Activated naive CD8-positive, alpha-beta T cell treated with anti-CD3 and anti-CD28 coated beads, Interleukin-2, amount 50 U/mL, for 24 hours (primary cell): ENCODE measurements at regions not wholly inside any gene's neighbourhood (a gene's known extent, or its start where the extent isn't known, plus 50 kb on each side); places are given as distances from the start of the nearest gene placed in this dataset.

Experiments
- ATAC-seq: fragments of 150-1000 bp; cut with Tn5 transposase; one replicate; pipeline ENCODE4 v1.10.0; 2021
- DNase-seq: peaks from one replicate; pipeline ENCODE4 v3.0.0; 2021
- H3K27ac Mint-ChIP-seq: one replicate; pipeline ENCODE4 v1.8.0; 2021; ENCODE audit warnings: mild to moderate bottlenecking, mixed read lengths
- H3K27me3 Mint-ChIP-seq: one replicate; pipeline ENCODE4 v1.8.0; 2021; ENCODE audit warnings: mixed read lengths
- H3K36me3 Mint-ChIP-seq: one replicate; pipeline ENCODE4 v1.8.0; 2021; ENCODE audit warnings: low read depth, mixed read lengths
- H3K4me1 Mint-ChIP-seq: one replicate; pipeline ENCODE4 v1.8.0; 2021; ENCODE audit warnings: mixed read lengths
- H3K4me3 Mint-ChIP-seq: one replicate; pipeline ENCODE4 v1.8.0; 2021; ENCODE audit warnings: mild to moderate bottlenecking, moderate library complexity, mixed read lengths
- H3K9me3 Mint-ChIP-seq: one replicate; pipeline ENCODE4 v1.8.0; 2021; ENCODE audit warnings: mixed read lengths

DNA sequence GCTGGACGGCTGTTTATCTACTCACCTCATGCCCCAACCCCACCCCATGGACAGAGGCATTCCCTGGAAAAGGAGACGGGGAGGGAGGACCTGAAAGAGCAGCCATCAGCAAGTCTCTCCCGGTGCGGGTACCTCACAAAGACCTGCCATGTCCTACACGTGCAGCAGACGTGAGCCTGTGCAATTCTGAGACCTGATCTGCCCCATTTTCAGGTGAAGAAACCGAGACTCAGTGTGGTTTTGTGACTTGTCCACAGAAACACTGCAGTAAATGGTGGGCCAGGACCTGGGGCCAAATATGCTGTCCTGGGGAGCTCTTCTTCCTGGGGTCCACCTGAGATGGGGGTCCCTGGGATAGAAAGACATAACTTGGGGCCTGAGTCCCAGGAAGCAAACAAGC, 137.0 kb upstream of the LINGO1 start:
- no peak for DNase-seq
- Mint-ChIP-seq H3K36me3 (no peaks in the 10 kb centered on the region), H3K4me1 (no peaks in the 10 kb centered on the region), H3K27me3 (peaks cover 8% of the 10 kb centered on the region), H3K9me3 (no peaks in the 10 kb centered on the region), H3K27ac (no peak overlapping the region), H3K4me3 (no peak overlapping the region)
- ATAC-seq: peak; percentile 1

- Mint-ChIP-seq H3K4me1 (no peaks in the 10 kb centered on the region), H3K36me3 (no peaks in the 10 kb centered on the region), H3K27ac (no peak overlapping the region), H3K4me3 (no peak overlapping the region), H3K9me3 (no peaks in the 10 kb centered on the region), H3K27me3 (peaks cover 14% of the 10 kb centered on the region)
- no peak for ATAC-seq
- DNase-seq: no peak
Measured at GRCh38 chr15:77768521-77769078, 135.9 kb upstream of the LINGO1 start.

DNA sequence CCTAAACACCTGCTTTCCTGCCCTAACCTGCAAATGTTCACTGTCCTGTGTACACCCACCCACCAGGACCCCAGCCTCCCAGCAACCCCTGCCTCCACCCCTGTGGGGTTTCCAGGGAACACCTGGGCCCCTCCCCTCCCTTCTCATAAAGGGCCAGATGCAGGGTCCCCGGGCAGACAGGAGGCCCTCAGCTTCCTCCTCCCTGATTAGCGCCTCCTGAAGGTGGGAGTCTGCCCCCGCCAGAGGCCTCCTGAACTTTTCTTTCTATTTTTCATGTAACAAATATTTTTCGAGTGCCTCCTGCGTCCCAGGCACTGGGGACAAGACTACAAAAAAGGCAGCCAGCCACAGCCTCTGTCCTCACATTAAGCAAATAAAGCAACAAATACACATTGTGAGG, 135.4 kb upstream of the LINGO1 start:
- ATAC-seq (no peak), DNase-seq (no peak)
- H3K4me1 Mint-ChIP-seq: no peaks in the 10 kb centered on the region
- H3K27ac Mint-ChIP-seq: no peak overlapping the region
- H3K36me3 Mint-ChIP-seq: no peaks in the 10 kb centered on the region
- peaks cover 14% of the 10 kb centered on the region for H3K27me3 Mint-ChIP-seq
- H3K4me3 Mint-ChIP-seq: no peak overlapping the region
- H3K9me3 Mint-ChIP-seq: no peaks in the 10 kb centered on the region

DNA sequence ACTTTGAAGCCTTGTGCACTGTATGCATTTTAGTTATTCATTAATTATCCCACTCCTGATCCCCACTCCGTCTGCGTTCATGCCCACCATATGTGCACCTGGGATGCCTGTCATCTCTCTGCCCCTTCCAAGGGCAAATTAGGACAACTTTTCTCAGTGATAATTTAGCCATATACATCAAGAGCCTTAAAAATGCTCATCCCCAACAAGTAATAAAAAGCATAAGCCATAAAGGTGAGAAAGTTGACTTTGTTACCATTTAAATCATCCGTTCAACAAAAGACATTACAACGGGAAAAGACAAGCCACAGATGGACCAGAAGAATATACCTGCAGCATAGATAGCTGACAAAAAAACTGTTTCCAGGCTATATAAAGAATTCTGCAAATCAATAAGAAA, 131.4 kb upstream of the LINGO1 start:
- no peak for ATAC-seq
- peaks cover 14% of the 10 kb centered on the region for H3K27me3 Mint-ChIP-seq
- no peak overlapping the region for H3K4me3 Mint-ChIP-seq
- H3K4me1 Mint-ChIP-seq: no peaks in the 10 kb centered on the region
- no peak for DNase-seq
- H3K27ac Mint-ChIP-seq: no peak overlapping the region
- no peaks in the 10 kb centered on the region for H3K36me3 Mint-ChIP-seq
- no peaks in the 10 kb centered on the region for H3K9me3 Mint-ChIP-seq

GRCh38 chr15:77762747-77763355, 130.1 kb upstream of the LINGO1 start:
- Mint-ChIP-seq H3K4me1 (no peaks in the 10 kb centered on the region), H3K27ac (no peak overlapping the region), H3K4me3 (no peak overlapping the region), H3K36me3 (no peaks in the 10 kb centered on the region), H3K27me3 (peaks cover 14% of the 10 kb centered on the region), H3K9me3 (no peaks in the 10 kb centered on the region)
- DNase-seq (no peak), ATAC-seq (no peak)

DNA sequence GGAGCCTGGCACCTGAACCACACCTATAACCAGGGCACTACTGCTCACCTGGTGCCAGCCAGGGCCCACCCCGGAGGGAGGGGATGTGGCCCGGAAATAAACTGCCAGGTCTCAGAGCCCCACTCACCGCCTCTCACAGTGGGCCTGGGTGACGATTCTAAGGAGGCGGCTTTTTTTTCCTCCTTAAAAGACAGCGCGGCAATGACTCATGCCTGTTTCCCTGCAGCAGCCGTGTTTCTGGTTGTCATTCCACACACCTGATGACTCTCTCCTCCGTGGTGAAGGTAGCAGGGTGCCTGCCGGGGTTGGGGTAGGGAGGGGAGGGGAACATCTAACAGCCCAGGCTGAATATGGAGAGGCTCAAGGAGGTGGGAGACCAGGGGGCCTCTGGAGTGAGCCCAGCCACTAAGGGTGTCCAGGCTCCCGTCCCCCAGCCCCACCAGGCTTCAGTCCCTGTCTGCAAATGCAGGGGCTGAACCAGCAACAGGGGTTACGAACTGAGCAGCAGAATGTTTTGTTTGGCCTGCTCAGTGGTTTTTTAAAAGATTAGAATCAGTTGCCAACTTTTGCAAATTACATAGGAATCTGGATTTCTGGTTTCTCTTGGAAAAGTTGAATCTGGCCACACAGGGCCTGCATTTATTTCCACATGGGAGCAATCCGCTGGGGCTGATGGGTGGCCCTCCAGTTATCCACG, 127.3 kb upstream of the LINGO1 start:
- no peak overlapping the region for H3K27ac Mint-ChIP-seq
- peaks cover 14% of the 10 kb centered on the region for H3K27me3 Mint-ChIP-seq
- ATAC-seq: no peak
- H3K36me3 Mint-ChIP-seq: no peaks in the 10 kb centered on the region
- no peak for DNase-seq
- H3K4me3 Mint-ChIP-seq: no peak overlapping the region
- H3K4me1 Mint-ChIP-seq: no peaks in the 10 kb centered on the region
- H3K9me3 Mint-ChIP-seq: no peaks in the 10 kb centered on the region

DNA sequence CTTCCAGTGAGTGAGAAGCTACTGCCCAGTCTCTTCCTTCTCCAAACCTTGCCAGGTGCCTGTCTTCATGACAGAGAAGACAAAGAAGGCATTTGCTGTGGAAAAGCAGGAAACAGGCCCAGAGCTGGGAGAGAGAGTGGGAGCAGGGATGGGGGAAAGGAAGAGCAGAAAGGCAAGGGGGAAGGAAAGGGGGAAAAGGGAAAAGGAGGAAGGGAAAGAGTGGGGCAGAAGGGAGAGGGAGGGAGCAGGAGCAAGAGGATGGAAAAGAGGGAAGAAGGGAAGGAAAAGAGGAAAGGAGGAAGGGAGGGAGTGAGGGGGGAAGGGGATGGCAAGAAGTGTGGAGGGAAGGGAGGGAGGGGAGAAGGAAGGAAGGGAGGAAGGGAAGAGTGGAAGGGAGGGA, 121.2 kb upstream of the LINGO1 start:
- H3K27me3 Mint-ChIP-seq: peaks cover 9% of the 10 kb centered on the region
- no peak overlapping the region for H3K4me3 Mint-ChIP-seq
- no peaks in the 10 kb centered on the region for H3K36me3 Mint-ChIP-seq
- ATAC-seq (no peak), DNase-seq (no peak)
- no peaks in the 10 kb centered on the region for H3K9me3 Mint-ChIP-seq
- no peaks in the 10 kb centered on the region for H3K4me1 Mint-ChIP-seq
- no peak overlapping the region for H3K27ac Mint-ChIP-seq

DNA sequence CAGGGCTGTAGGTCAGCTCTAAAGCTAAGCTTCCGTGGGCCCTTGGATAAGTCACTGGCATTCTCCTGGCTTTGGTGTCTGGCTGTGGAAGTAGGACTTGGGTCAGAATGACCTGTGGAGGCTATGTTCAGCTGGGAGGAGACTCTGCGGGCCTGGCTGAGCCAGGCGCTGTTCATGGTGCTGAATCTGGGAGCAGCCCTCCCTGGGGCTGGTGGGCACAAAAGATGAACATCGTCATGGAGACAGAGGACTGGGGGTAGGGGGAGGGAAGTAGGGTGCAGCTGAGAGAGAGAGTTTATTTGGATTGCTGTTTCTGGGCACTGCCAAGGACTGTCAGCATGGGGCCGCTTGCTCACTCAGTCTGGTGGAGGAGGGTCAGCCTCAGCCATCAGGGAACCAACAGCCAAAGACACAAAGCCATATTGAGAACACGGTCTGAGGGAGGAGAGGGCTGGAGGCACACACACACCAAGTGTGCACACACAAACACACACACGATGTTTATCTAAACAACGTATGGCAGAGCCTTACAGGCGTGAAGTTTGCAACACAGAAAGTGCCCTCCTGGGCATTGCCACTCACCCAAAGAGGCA, 120.7 kb upstream of the LINGO1 start:
- no peak overlapping the region for H3K27ac Mint-ChIP-seq
- H3K27me3 Mint-ChIP-seq: peaks cover 9% of the 10 kb centered on the region
- H3K9me3 Mint-ChIP-seq: no peaks in the 10 kb centered on the region
- no peaks in the 10 kb centered on the region for H3K36me3 Mint-ChIP-seq
- no peaks in the 10 kb centered on the region for H3K4me1 Mint-ChIP-seq
- H3K4me3 Mint-ChIP-seq: no peak overlapping the region
- ATAC-seq (no peak), DNase-seq (peak; percentile 13)

DNA sequence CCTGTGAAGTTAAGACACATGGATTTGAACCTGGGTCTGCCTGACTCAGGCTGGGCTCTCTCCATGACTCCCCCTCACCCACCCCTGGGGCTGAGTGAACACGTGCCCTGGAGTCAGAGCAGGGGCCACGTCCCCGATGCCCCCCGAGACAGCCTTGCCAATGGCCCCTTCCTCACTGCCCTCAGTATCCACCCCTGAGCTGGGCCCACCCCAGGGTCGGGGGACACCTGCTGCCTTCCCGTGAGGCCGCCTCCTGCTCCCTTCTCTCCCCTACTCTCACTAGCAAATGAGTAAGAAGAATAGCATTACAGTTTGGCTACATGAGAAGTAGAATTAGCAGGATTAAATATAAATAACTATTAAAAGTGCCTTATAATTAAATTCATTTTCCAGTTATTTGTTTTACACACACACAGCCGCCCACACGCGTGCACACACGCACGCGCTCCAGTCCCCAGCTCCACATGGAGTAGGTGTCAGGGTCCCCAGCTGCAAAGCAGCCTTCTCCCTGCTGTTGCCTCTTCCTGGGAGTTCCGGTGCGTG, 117.4 kb upstream of the LINGO1 start:
- no peaks in the 10 kb centered on the region for H3K9me3 Mint-ChIP-seq
- H3K27me3 Mint-ChIP-seq: peaks cover 6% of the 10 kb centered on the region
- ATAC-seq (no peak), DNase-seq (no peak)
- no peak overlapping the region for H3K4me3 Mint-ChIP-seq
- peaks cover 4% of the 10 kb centered on the region for H3K4me1 Mint-ChIP-seq
- H3K36me3 Mint-ChIP-seq: no peaks in the 10 kb centered on the region
- H3K27ac Mint-ChIP-seq: no peak overlapping the region

GRCh38 chr15:77749236-77749997, 116.7 kb upstream of the LINGO1 start:
- ATAC-seq: no peak
- H3K4me1 Mint-ChIP-seq: peaks cover 4% of the 10 kb centered on the region
- DNase-seq: no peak
- no peaks in the 10 kb centered on the region for H3K9me3 Mint-ChIP-seq
- no peak overlapping the region for H3K4me3 Mint-ChIP-seq
- H3K27me3 Mint-ChIP-seq: peaks cover 6% of the 10 kb centered on the region
- H3K27ac Mint-ChIP-seq: no peak overlapping the region
- no peaks in the 10 kb centered on the region for H3K36me3 Mint-ChIP-seq

- Mint-ChIP-seq H3K9me3 (no peaks in the 10 kb centered on the region), H3K4me1 (peaks cover 4% of the 10 kb centered on the region), H3K27me3 (peaks cover 6% of the 10 kb centered on the region), H3K4me3 (no peak overlapping the region), H3K36me3 (no peaks in the 10 kb centered on the region), H3K27ac (no peak overlapping the region)
- DNase-seq: peak; percentile 7
- ATAC-seq: peak; percentile 37
Measured at GRCh38 chr15:77748078-77749064, 115.7 kb upstream of the LINGO1 start.

GRCh38 chr15:77747175-77748077, 114.7 kb upstream of the LINGO1 start:
- H3K4me1 Mint-ChIP-seq: peaks cover 4% of the 10 kb centered on the region
- H3K36me3 Mint-ChIP-seq: no peaks in the 10 kb centered on the region
- H3K27me3 Mint-ChIP-seq: peaks cover 2% of the 10 kb centered on the region
- DNase-seq (peak; percentile 4), ATAC-seq (peak; percentile 20)
- H3K9me3 Mint-ChIP-seq: no peaks in the 10 kb centered on the region
- no peak overlapping the region for H3K4me3 Mint-ChIP-seq
- no peak overlapping the region for H3K27ac Mint-ChIP-seq
